ENCODE measurements at regions not wholly inside any gene's neighbourhood (a gene's known extent, or its start where the extent isn't known, plus 50 kb on each side); places are given as distances from the start of the nearest gene placed in this dataset.

DNA sequence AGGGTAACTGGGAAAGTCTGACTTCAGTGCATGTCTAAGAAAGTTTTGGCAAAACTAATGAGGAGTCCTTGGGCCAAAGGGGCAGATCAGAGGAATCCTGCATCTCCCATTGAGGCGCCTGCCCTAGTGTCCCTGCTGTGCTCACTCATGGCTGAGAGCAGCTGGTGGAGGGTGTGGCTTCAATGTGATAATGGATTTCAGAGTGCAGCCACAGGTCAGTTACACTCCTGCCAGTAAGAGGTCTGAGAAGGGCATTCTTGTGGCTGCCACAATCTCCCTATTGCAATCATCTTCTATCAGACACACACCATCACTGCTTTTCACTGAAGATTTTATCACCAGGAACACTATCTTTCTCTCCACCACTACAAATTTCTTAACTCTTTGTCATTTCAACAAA lies 457.1 kb downstream of the MID1IP1 start:
- TF ChIP-seq POLR2A (IDR thresholded peaks at IDR 0.05): no peak
- TF ChIP-seq, protein P1, sequence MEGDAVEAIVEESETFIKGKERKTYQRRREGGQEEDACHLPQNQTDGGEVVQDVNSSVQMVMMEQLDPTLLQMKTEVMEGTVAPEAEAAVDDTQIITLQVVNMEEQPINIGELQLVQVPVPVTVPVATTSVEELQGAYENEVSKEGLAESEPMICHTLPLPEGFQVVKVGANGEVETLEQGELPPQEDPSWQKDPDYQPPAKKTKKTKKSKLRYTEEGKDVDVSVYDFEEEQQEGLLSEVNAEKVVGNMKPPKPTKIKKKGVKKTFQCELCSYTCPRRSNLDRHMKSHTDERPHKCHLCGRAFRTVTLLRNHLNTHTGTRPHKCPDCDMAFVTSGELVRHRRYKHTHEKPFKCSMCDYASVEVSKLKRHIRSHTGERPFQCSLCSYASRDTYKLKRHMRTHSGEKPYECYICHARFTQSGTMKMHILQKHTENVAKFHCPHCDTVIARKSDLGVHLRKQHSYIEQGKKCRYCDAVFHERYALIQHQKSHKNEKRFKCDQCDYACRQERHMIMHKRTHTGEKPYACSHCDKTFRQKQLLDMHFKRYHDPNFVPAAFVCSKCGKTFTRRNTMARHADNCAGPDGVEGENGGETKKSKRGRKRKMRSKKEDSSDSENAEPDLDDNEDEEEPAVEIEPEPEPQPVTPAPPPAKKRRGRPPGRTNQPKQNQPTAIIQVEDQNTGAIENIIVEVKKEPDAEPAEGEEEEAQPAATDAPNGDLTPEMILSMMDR (IDR thresholded peaks at IDR 0.05 in 8 of 11, conservative IDR thresholded peaks at IDR 0.05 in 3 of 11): no peak

Data from spleen (tissue), 7 donors.